Loucy (cell line): ENCODE measurements at regions not wholly inside any gene's neighbourhood (a gene's known extent, or its start where the extent isn't known, plus 50 kb on each side); places are given as distances from the start of the nearest gene placed in this dataset.

Source experiments
- EZH2phosphoT487 ChIP-seq: fragments of 200-600 bp; IDR thresholded peaks from 2 replicates; pipeline ENCODE4 v1.6.1; 2018; ENCODE audit warnings: antibody characterized with exemption, mild to moderate bottlenecking, moderate library complexity, borderline replicate concordance
- TF ChIP-seq, protein P1 (sequence below): fragments of 200-600 bp; sonication (generic); conservative IDR thresholded peaks from 2 replicates; pipeline ENCODE4 v1.5.1; 2014; ENCODE audit warnings: mild to moderate bottlenecking, antibody characterized with exemption, low read length

DNA sequence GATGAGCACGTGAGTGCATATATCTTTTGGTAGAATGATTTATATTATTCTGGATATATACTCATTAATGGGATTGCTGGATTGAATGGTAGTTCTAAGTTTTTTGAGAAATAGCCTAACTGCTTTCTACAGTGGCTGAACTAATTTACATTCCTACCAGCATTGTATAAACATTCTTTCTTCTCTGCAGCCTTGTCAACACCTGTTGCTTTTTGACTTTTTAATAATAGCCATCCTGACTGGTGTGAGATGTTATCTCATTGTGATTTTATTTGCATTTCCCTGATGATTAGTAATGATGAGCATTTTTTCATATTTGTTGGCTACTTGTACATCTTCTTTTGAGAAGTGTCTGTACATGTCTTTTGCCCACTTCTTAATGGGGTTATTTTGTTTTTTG, 116.3 kb downstream of the ADTRP start:
- TF ChIP-seq, protein P1, sequence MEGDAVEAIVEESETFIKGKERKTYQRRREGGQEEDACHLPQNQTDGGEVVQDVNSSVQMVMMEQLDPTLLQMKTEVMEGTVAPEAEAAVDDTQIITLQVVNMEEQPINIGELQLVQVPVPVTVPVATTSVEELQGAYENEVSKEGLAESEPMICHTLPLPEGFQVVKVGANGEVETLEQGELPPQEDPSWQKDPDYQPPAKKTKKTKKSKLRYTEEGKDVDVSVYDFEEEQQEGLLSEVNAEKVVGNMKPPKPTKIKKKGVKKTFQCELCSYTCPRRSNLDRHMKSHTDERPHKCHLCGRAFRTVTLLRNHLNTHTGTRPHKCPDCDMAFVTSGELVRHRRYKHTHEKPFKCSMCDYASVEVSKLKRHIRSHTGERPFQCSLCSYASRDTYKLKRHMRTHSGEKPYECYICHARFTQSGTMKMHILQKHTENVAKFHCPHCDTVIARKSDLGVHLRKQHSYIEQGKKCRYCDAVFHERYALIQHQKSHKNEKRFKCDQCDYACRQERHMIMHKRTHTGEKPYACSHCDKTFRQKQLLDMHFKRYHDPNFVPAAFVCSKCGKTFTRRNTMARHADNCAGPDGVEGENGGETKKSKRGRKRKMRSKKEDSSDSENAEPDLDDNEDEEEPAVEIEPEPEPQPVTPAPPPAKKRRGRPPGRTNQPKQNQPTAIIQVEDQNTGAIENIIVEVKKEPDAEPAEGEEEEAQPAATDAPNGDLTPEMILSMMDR = no peak
- no peak for TF ChIP-seq EZH2phosphoT487
